AG04450 (cell line): ENCODE measurements at regions not wholly inside any gene's neighbourhood (a gene's known extent, or its start where the extent isn't known, plus 50 kb on each side); places are given as distances from the start of the nearest gene placed in this dataset.

Source experiments
- CTCF ChIA-PET: fragments of 300-600, 350-600 bp; formaldehyde crosslinking; extraction: SDS; loops from one replicate; lab custom pipeline; 2022; ENCODE audit warnings: antibody characterized with exemption, inconsistent platforms; lab: Charles Lee
- POLR2A ChIA-PET: fragments of 350-600 bp; formaldehyde crosslinking; extraction: SDS; loops from one replicate; lab custom pipeline; 2021; ENCODE audit warnings: antibody characterized with exemption, inconsistent platforms; lab: Yijun Ruan, JAX
- DNase-seq: peaks from one replicate; pipeline ENCODE4 v3.0.0-alpha.2; 2011; ENCODE audit warnings: low read depth, low spot score
- H3K27ac ChIP-seq: one replicate; pipeline ENCODE4 v1.5.1; 2012; ENCODE audit warnings: low read depth, low read length, control low read depth
- H3K27me3 ChIP-seq: one replicate; pipeline ENCODE4 v1.6.0; 2012; ENCODE audit warnings: low read length; ENCODE audit not compliant: control insufficient read depth, insufficient read depth
- H3K4me3 ChIP-seq: 2 replicates; pipeline ENCODE4 v1.5.1; 2011; ENCODE audit warnings: mild to moderate bottlenecking, low read depth, low read length, control low read depth
- H3K9me3 ChIP-seq: 2 replicates; pipeline ENCODE4 v1.5.1; 2012; ENCODE audit warnings: low read length; ENCODE audit not compliant: control insufficient read depth, insufficient read depth
- CTCF ChIP-seq: IDR thresholded peaks from 2 replicates; pipeline ENCODE4 v1.5.1; 2011; ENCODE audit warnings: low read depth, low read length, control low read depth, inconsistent platforms

- POLR2A ChIA-PET = no interaction called here
- no peak for DNase-seq
- no peaks in the 10 kb centered on the region for H3K9me3 ChIP-seq
- H3K27me3 ChIP-seq = no peaks in the 10 kb centered on the region
- H3K27ac ChIP-seq = no peak overlapping the region
- CTCF ChIA-PET = no interaction called here
- no peak for TF ChIP-seq CTCF
- no peak overlapping the region for H3K4me3 ChIP-seq
Measured at GRCh38 chr13:34849406-34849805, 92.7 kb upstream of the NBEA start.

GRCh38 chr13:34853161-34853560 lies 88.9 kb upstream of the NBEA start:
- no peak for DNase-seq
- Histone ChIP-seq H3K9me3 (no peaks in the 10 kb centered on the region), H3K27me3 (no peaks in the 10 kb centered on the region), H3K27ac (no peak overlapping the region), H3K4me3 (no peak overlapping the region)
- POLR2A ChIA-PET = no interaction called here
- CTCF ChIA-PET = no interaction called here
- no peak for TF ChIP-seq CTCF

- no peak for DNase-seq
- no peak overlapping the region for H3K27ac ChIP-seq
- no peak overlapping the region for H3K4me3 ChIP-seq
- ChIA-PET POLR2A (no interaction called here), CTCF (no interaction called here)
- H3K9me3 ChIP-seq = no peaks in the 10 kb centered on the region
- TF ChIP-seq CTCF = no peak
- no peaks in the 10 kb centered on the region for H3K27me3 ChIP-seq
Measured at GRCh38 chr13:34857558-34858325, 84.3 kb upstream of the NBEA start.

GRCh38 chr13:34862311-34862710 lies 79.8 kb upstream of the NBEA start:
- no peak for TF ChIP-seq CTCF

GRCh38 chr13:34862716-34863115 lies 79.4 kb upstream of the NBEA start:
- ChIA-PET POLR2A (no interaction called here), CTCF (no interaction called here)
- TF ChIP-seq CTCF = no peak
- Histone ChIP-seq H3K27ac (no peak overlapping the region), H3K27me3 (no peaks in the 10 kb centered on the region), H3K4me3 (no peak overlapping the region), H3K9me3 (no peaks in the 10 kb centered on the region)
- no peak for DNase-seq

More at GRCh38 chr13:34862311-34862710, 79.8 kb upstream of the NBEA start:
- Histone ChIP-seq H3K4me3 (no peak overlapping the region), H3K9me3 (no peaks in the 10 kb centered on the region), H3K27me3 (no peaks in the 10 kb centered on the region), H3K27ac (no peak overlapping the region)
- no peak for DNase-seq
- CTCF ChIA-PET = no interaction called here
- POLR2A ChIA-PET = no interaction called here
